OCI-LY1 (cell line): ENCODE measurements at regions not wholly inside any gene's neighbourhood (a gene's known extent, or its start where the extent isn't known, plus 50 kb on each side); places are given as distances from the start of the nearest gene placed in this dataset.

Experiments
- CTCF ChIP-seq: fragments of 200-600 bp; sonication (generic), shearing (Covaris generic); IDR thresholded peaks from 2 replicates; pipeline ENCODE4 v1.5.1; 2017; ENCODE audit warnings: mild to moderate bottlenecking, antibody characterized with exemption, low read length, moderate library complexity, mixed read lengths
- EZH2 ChIP-seq: fragments of 200-600 bp; sonication (generic), shearing (Covaris generic); IDR thresholded peaks from 2 replicates; pipeline ENCODE4 v1.8.0; 2017; ENCODE audit warnings: borderline replicate concordance, mixed run types, mild to moderate bottlenecking, antibody characterized with exemption, low read length, moderate library complexity, mixed read lengths

DNA sequence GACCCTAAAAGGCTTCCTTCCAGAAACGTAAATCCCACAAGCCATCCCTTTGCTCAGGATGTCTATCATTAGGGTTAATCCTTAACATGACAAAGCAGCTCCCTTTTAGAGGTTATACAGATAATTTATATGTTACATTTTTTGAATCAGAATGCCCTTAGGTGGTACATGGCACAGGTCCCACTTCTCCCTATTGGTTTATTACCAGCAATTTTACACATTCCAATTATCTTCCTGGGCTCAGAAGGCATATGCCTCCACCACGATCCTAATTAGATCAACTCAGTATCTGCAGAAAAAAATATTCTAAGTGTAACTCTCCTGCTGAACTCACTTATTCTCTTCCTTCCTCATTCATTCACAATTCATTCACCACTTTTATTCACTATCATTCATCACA, 507.0 kb upstream of the MAP2 start:
- TF ChIP-seq CTCF (no peak), EZH2 (no peak)
